Vagina (tissue), 2 donors: ENCODE measurements at regions not wholly inside any gene's neighbourhood (a gene's known extent, or its start where the extent isn't known, plus 50 kb on each side); places are given as distances from the start of the nearest gene placed in this dataset.
"Not testable (repeated sequence)": the region's sequence is repeated elsewhere in the genome, so short reads cannot be mapped to it uniquely, and the experiment has no call there.

ENCODE experiments used
- POLR2A ChIP-seq, 2 donors: fragments of 450-650 bp; IDR thresholded peaks; one replicate each; pipeline ENCODE4 v1.6.1; 2017; ENCODE audit warnings: antibody characterized with exemption in 2 of 2, mild to moderate bottlenecking in 2 of 2, moderate library complexity in 2 of 2
- POLR2AphosphoS5 ChIP-seq, 2 donors: sonication (generic); formaldehyde crosslinking; IDR thresholded peaks; one replicate each; pipeline ENCODE4 v1.9.0; 2017; ENCODE audit warnings: antibody characterized with exemption in 2 of 2, mild to moderate bottlenecking in 2 of 2, low read depth in 1 of 2; ENCODE audit not compliant: insufficient read depth in 1 of 2
- TF ChIP-seq, protein P1 (sequence below), 3 experiments: fragments of 450-650 bp in 2 of 3; fragments of 200-600 bp in 1 of 3; sonication (generic) in 1 of 3; IDR thresholded peaks; one replicate each; pipeline ENCODE4 v1.5.1; 2017 to 2019; ENCODE audit warnings: antibody characterized with exemption in 3 of 3, mild to moderate bottlenecking in 2 of 3, moderate library complexity in 2 of 3

DNA sequence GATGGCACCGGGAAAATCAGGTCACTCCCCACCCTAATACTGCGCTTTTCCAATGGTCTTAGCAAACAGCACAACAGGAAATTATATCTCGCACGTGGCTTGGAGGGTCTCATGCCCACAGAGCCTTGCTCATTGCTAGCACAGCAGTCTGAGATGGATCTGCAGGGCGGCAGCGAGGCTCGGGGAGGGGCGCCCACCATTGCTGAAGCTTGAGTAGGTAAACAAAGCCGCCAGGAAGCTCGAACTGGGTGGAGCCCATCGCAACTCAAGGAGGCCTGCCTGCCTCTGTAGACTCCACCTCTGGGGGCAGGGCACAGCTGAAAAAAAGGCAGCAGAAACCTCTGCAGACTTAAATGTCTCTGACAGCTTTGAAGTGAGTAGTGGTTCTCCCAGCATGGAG, 901.4 kb downstream of the TBC1D32 start:
- TF ChIP-seq, protein P1, sequence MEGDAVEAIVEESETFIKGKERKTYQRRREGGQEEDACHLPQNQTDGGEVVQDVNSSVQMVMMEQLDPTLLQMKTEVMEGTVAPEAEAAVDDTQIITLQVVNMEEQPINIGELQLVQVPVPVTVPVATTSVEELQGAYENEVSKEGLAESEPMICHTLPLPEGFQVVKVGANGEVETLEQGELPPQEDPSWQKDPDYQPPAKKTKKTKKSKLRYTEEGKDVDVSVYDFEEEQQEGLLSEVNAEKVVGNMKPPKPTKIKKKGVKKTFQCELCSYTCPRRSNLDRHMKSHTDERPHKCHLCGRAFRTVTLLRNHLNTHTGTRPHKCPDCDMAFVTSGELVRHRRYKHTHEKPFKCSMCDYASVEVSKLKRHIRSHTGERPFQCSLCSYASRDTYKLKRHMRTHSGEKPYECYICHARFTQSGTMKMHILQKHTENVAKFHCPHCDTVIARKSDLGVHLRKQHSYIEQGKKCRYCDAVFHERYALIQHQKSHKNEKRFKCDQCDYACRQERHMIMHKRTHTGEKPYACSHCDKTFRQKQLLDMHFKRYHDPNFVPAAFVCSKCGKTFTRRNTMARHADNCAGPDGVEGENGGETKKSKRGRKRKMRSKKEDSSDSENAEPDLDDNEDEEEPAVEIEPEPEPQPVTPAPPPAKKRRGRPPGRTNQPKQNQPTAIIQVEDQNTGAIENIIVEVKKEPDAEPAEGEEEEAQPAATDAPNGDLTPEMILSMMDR (IDR thresholded peaks at IDR 0.05) = not testable (repeated sequence)
- not testable (repeated sequence) for TF ChIP-seq POLR2A (IDR thresholded peaks at IDR 0.05); POLR2AphosphoS5 (IDR thresholded peaks at IDR 0.05; ENCODE audit: insufficient read depth in 1 of 2, low read depth in 1 of 2)
